Fibroblast of pulmonary artery (primary cell): ENCODE measurements at regions not wholly inside any gene's neighbourhood (a gene's known extent, or its start where the extent isn't known, plus 50 kb on each side); places are given as distances from the start of the nearest gene placed in this dataset.

Experiments used
- DNase-seq: peaks from one replicate; pipeline ENCODE4 v3.0.0-alpha.2; 2010; ENCODE audit warnings: low read depth
- H3K4me3 ChIP-seq: replicated peaks from 2 replicates; pipeline ENCODE4 v1.5.1; 2011; ENCODE audit warnings: low read depth, mild to moderate bottlenecking, control low read depth, low read length, moderate library complexity
- TF ChIP-seq, protein P1 (sequence below): IDR thresholded peaks from 2 replicates; pipeline ENCODE4 v1.5.1; 2011; ENCODE audit warnings: mild to moderate bottlenecking, control low read depth, low read length, inconsistent platforms; ENCODE audit errors: missing control alignments

- DNase-seq: no peak
- TF ChIP-seq, protein P1, sequence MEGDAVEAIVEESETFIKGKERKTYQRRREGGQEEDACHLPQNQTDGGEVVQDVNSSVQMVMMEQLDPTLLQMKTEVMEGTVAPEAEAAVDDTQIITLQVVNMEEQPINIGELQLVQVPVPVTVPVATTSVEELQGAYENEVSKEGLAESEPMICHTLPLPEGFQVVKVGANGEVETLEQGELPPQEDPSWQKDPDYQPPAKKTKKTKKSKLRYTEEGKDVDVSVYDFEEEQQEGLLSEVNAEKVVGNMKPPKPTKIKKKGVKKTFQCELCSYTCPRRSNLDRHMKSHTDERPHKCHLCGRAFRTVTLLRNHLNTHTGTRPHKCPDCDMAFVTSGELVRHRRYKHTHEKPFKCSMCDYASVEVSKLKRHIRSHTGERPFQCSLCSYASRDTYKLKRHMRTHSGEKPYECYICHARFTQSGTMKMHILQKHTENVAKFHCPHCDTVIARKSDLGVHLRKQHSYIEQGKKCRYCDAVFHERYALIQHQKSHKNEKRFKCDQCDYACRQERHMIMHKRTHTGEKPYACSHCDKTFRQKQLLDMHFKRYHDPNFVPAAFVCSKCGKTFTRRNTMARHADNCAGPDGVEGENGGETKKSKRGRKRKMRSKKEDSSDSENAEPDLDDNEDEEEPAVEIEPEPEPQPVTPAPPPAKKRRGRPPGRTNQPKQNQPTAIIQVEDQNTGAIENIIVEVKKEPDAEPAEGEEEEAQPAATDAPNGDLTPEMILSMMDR: no peak
- no peak overlapping the region for H3K4me3 ChIP-seq
These were observed 265.0 kb downstream of the DHX15 start for GRCh38 chr4:24319387-24319786.

DNA sequence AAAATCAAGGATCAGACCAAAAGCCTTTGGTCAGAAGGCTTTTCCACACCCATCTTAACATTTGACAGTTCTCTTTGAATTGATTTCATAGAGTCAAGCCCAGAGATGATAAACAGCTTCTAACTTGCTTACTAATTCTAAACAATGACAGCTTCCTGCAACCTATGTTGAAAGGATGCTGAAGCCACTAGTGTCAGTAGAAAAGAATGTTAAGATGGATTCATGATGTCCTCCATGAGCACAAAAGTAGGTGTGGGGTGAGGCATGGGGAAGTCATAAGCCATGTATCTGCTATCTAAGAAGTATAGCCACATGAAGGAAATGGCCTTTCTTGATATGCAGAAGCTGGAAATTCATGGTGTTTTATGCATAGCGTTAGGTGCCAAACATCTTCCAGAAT lies 269.3 kb downstream of the DHX15 start:
- TF ChIP-seq, protein P1: no peak
- no peak for DNase-seq
- no peak overlapping the region for H3K4me3 ChIP-seq

- H3K4me3 ChIP-seq: no peak overlapping the region
These were observed 272.0 kb downstream of the DHX15 start for GRCh38 chr4:24312261-24312913.

DNA sequence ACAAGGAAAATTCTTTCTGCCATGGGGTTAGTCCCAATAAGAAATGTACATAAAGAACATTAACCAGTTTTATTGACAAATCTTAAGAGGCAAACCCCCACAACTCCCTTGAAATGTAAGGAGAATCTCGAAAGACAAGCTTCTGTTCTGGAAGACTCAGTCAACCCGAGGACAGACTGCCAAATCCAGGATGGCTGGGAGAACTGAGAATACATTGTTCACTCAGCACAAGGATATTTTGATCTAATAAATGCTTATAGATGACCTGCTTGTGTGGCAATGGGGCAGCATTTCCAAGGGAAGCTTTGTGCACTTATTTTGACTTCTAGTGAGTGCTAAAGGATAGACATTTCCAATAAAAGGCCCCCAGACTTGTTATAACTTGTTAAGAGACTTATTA lies 280.4 kb downstream of the DHX15 start:
- TF ChIP-seq, protein P1: no peak
- H3K4me3 ChIP-seq: no peak overlapping the region

More at GRCh38 chr4:24312261-24312913, 272.0 kb downstream of the DHX15 start:
- DNase-seq: no peak
- TF ChIP-seq, protein P1: no peak

GRCh38 chr4:24298911-24299310 lies 285.4 kb downstream of the DHX15 start:
- no peak overlapping the region for H3K4me3 ChIP-seq
- no peak for DNase-seq
- TF ChIP-seq, protein P1: no peak

More for the DNA sequence above, 280.4 kb downstream of the DHX15 start:
- DNase-seq: no peak

- no peak for DNase-seq
- no peak overlapping the region for H3K4me3 ChIP-seq
- TF ChIP-seq, protein P1: no peak
These were observed 297.3 kb downstream of the DHX15 start for GRCh38 chr4:24287096-24287495.

DNA sequence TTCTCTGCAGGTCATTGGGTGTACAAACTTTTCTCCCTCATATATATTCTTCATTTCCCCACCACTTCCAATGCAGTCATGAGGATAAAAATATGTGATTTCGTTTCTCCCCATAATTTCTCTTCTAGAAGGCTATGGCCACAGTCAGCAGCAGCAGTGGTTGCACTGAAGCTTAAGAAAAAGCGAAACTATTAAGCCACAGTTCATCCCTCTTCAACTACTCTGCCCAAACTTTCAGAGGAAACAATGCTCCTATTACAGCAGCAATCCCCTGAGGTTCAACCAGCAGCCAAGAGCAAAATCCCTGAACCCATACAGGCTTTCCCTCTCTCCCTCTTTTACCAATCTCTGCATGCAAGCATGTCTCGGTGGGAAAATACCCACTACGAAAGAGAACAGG lies 298.6 kb downstream of the DHX15 start:
- DNase-seq: no peak
- H3K4me3 ChIP-seq: no peak overlapping the region
- TF ChIP-seq, protein P1: no peak
